ENCODE measurements at regions not wholly inside any gene's neighbourhood (a gene's known extent, or its start where the extent isn't known, plus 50 kb on each side); places are given as distances from the start of the nearest gene placed in this dataset.
"Not testable (repeated sequence)": the region's sequence is repeated elsewhere in the genome, so short reads cannot be mapped to it uniquely, and the experiment has no call there.

- no peak for DNase-seq
These were observed 250.8 kb downstream of the DLL1 start for GRCh38 chr6:170040115-170040500.

DNA sequence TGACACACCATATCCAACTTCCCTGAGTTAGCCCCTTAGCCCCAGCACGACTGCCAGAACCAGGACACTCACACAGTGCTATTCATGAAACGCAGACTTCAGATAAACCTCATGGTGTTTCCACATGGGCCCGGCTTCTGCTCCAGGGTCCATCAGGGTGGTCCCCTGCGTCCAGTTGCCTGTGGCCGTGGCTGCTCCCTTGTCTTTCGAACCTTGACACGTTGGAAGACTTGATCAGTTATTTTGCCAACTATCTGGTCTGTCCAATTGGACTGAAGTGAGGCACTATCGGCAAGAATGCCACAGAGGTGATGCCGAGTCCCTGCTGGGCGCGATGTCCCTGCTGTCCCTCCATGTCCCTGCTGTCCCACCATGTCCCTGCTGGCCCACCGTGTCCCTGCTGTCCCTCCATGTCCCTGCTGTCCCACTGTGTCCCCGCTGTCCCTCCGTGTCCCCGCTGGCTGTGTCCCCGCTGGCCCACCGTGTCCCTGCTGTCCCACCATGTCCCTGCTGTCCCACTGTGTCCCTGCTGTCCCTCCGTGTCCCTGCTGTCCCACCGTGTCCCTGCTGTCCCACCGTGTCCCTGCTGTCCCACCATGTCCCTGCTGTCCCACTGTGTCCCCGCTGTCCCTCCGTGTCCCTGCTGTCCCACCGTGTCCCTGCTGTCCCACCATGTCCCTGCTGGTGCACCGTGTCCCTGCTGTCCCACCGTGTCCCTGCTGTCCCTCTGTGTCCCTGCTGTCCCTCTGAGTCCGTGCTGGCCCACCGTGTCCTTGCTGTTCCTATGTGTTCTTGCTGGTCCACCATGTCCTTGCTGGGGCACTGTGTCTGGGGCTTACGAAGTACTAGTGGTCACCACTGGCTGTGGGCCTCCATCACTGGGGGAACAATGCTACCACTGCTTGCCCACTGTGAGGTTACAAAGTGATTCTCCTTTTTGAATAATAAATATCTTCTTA, 251.4 kb downstream of the DLL1 start:
- no peak for DNase-seq

GRCh38 chr6:170038708-170039107, 252.2 kb downstream of the DLL1 start:
- no peak for DNase-seq

DNA sequence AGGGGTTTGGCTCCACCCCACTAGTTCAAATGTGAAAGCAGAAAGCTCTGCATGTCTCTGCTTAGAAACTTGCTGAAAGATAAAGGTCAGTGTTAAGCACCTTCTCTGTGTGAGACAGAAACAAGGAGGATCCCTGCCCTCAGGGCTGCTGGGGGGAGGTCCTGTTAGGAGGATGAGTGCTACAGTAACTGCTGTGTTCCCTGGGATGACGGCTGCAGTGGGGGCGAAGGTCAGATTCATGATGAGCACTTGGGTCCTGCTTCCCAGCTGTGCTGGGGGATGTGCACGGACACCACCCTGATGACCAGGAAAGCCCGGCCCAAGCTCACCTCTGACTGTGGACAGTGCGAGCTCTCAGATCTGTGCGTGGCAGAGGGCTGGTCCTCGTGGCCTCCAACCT, 252.6 kb downstream of the DLL1 start:
- DNase-seq = no peak

- no peak for DNase-seq
These were observed 253.2 kb downstream of the DLL1 start for GRCh38 chr6:170037541-170038250.

- DNase-seq = no peak
These were observed 254.0 kb downstream of the DLL1 start for GRCh38 chr6:170036916-170037315.

DNA sequence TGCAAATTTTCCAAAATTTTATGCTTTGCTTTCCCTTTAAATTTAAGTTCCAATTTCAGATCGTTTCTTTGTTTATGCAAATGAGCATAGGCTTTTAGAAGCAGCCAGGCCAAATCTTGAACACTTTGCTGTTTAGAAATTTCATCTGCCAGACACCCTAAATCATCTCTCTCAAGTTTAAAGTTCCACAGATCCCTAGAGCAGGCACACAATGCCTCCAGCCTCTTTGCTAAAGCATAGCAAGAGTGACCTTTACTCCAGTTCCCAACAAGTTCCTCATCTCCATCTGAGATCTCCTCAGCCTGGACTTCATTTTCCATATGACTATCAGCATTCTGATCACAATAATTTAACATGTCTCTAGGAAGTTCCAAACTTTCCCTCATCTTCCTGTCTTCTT, 254.5 kb downstream of the DLL1 start:
- not testable (repeated sequence) for DNase-seq

DNA sequence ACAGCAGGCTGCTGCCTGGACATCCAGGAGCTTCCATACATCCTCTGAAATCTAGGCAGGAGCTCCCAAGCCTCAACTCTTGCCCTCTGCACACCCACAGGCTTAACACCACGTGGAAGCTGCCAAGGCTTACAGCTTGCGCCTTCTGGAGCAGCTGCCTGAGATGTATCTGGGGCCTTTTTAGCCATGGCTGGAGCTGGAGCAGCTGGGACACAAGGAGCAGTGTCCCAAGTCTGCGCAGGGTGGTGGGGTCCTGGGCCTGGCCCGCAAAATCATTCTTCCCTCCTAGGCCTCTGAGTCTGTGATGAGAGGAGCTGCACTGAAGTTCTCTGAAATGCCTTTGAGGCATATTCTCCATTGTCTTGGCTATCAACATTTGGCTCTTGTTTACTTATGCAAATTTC, 255.0 kb downstream of the DLL1 start:
- no peak for DNase-seq

GRCh38 chr6:170035044-170035443, 255.8 kb downstream of the DLL1 start:
- no peak for DNase-seq

DNA sequence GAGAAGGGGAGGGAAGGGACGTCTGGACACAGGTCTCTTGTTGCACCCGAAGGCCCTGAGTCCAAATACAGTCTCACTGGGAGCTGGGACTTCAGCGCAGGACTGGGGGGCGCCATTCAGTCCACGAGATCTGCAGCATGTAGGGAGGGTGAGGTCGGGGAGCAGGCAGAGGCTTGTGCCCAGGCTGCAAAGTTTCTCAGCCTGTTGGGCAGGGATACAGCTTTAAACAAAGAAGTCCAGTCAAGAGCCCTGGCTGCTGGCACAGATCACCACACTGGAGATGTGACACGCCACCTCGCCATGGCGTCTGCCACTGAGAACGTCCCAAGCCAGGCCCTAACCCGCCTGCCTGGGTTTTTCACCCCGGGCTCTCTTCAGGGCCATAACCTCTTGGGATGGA, 256.6 kb downstream of the DLL1 start:
- DNase-seq = no peak

DNA sequence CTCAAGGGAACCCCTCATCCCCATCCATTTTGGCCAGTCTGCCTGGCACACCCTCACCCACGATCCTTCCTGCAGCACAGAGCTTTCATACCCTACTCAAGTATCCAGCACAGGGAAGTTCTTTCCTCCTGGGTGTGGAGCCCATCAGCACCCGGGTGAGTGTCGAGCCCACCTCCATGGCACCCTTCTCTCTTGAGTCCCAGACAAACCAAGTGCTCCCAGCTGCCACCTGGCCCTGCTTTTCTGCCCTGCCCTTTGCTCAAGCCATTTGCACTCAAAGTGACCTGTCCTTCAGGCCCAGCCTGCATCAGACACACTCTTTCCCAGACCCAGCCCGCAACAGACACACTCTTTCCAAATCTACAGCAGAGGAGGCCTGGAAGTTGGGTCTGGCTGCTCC, 257.2 kb downstream of the DLL1 start:
- no peak for DNase-seq

DNA sequence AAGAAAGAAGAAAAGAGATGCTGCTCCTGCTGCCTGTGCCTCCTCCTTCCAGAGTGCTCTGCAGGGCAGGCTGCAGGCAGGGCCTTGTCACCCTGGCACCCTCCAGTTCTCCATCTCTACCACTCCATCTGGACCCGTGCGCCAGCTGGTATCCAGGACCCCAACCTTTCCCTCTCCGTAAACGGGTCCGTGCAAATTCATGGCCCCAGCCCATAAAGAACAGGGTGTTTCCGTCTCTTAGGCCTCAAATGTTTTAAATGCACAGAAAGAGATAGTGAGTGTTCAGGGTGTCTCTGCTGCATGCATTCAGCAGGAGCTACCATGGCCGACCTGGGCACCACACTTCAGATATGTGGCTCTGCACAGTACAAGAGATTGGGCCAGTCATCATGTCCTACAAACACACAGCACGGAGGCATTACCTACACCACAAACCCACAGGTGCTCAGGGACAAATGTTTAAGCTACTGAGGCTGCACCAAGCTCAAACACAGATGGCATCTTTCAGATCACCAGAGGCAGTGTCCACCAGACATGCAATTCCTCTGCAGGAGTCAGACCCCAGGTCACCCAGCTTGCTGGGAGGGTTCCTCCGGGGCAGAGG, 258.1 kb downstream of the DLL1 start:
- DNase-seq = no peak

GRCh38 chr6:170032197-170032596, 258.7 kb downstream of the DLL1 start:
- no peak for DNase-seq

- no peak for DNase-seq
These were observed 259.2 kb downstream of the DLL1 start for GRCh38 chr6:170031684-170032121.

GRCh38 chr6:170030821-170031471, 259.9 kb downstream of the DLL1 start:
- DNase-seq = no peak

- DNase-seq = no peak
These were observed 260.5 kb downstream of the DLL1 start for GRCh38 chr6:170030284-170030815.

DNA sequence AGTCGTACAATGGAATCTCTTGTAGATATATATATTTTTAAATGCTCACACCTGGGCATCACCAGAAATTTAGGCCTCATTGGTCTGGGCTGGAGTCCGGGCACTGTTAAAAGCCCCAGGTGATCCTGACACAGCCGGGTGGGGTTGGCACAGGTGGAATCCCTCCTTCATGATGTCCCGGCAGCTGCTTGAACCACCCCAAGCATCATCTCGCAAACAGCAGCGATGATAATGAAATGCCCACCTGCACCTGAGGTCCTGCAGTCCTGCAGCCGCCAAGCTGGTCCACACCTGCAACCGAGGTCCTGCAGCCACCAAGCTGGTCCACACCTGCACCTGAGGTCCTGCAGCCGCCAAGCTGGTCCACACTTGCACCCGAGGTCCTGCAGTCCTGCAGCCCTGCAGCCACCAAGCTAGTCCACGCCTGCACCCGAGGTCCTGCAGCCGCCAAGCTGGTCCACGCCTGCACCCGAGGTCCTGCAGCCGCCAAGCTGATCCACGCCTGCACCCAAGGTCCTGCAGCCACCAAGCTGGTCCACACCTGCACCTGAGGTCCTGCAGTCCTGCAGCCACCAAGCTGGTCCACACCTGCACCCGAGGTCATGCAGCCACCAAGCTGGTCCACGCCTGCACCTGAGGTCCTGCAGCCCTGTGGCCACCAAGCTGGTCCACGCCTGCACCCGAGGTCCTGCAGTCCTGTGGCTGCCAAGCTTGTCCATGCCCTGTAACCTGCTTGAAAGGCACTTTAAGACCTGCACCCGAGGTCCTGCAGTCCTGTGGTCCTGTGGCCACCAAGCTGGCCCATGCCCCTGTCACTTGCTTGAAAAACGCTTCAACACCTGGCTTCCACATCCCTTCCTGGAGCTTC, 261.2 kb downstream of the DLL1 start:
- DNase-seq = no peak

GRCh38 chr6:170028629-170029345, 262.1 kb downstream of the DLL1 start:
- DNase-seq = no peak

DNA sequence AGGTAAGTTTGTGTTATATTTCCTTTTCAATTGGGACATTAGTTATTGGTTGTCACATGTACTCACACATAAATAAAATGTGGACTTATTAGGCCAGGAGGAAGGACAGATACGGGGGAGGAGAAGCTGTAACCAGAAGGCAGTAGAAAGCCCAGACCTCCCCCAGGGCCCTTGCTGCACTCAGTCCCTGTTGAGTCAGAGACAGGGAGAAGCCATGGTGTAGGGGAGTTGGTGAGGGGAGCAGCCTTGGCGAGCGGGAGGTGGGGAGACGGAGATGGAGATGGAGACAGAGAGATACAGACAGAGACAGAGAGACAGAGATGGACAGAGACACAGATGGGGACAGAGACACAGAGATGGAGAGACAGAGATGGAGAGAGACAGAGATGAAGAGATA, 263.2 kb downstream of the DLL1 start:
- DNase-seq = no peak

GRCh38 chr6:170026751-170027646, 263.9 kb downstream of the DLL1 start:
- no peak for DNase-seq

All from T-helper 9 cell (primary cell).